ENCODE measurements at regions not wholly inside any gene's neighbourhood (a gene's known extent, or its start where the extent isn't known, plus 50 kb on each side); places are given as distances from the start of the nearest gene placed in this dataset.

GRCh38 chr1:38533772-38534472 lies 325.6 kb downstream of the RRAGC start:
- TF ChIP-seq EZH2phosphoT487 (conservative IDR thresholded peaks at IDR 0.05; ENCODE audit: low read length) (no peak), CTCF (IDR thresholded peaks at IDR 0.05; ENCODE audit: insufficient read depth, low read length, poor library complexity, severe bottlenecking) (no peak)
